ENCODE measurements at regions not wholly inside any gene's neighbourhood (a gene's known extent, or its start where the extent isn't known, plus 50 kb on each side); places are given as distances from the start of the nearest gene placed in this dataset.

- TF ChIP-seq CTCF (IDR thresholded peaks at IDR 0.05) = no peak
These were observed 74.9 kb upstream of the ZFHX3 start for GRCh38 chr16:73122604-73123391.

DNA sequence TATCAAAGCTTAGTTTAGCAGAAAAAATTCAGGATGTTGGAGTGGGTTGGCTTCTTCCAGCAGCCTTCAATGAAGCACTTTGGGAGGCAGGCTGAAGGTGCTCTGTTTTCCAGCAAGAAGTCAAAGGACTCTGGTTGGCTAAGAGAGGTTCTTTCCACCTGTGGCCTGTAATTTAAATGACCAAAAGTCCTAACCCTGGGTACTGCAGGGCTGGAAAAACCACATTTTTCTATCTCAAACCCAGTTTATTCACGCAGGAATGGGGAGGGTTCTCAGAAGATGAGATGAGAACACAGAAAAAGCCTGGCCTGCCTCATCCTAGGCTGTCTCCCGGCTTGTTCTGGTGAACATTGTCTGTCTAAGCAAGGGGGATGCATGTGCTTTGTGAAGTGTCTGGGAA is 68.6 kb upstream of the ZFHX3 start:
- TF ChIP-seq CTCF (IDR thresholded peaks at IDR 0.05) = no peak

DNA sequence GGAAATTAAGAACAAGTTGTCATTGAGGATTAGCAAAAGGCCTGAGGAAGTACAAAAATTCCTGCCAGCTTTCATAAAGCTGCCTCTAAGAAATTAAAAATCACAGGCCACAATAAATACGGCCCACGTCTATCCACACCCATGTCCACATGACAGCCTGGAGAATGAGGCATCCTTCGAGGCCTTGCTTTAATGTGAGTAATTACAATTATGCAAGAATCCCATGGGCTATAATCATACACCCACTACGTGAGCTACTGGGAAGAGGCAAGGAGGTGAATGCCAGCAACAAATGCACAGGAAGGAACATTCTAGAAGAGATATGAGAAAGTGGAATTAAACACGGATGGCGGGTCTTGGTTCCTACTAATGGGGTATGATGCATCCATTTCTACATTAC is 65.4 kb upstream of the ZFHX3 start:
- TF ChIP-seq CTCF (IDR thresholded peaks at IDR 0.05) = no peak

- TF ChIP-seq CTCF (IDR thresholded peaks at IDR 0.05) = no peak
These were observed 60.5 kb upstream of the ZFHX3 start for GRCh38 chr16:73108195-73108963.

- TF ChIP-seq CTCF (IDR thresholded peaks at IDR 0.05) = no peak
These were observed 59.4 kb upstream of the ZFHX3 start for GRCh38 chr16:73107371-73107770.

DNA sequence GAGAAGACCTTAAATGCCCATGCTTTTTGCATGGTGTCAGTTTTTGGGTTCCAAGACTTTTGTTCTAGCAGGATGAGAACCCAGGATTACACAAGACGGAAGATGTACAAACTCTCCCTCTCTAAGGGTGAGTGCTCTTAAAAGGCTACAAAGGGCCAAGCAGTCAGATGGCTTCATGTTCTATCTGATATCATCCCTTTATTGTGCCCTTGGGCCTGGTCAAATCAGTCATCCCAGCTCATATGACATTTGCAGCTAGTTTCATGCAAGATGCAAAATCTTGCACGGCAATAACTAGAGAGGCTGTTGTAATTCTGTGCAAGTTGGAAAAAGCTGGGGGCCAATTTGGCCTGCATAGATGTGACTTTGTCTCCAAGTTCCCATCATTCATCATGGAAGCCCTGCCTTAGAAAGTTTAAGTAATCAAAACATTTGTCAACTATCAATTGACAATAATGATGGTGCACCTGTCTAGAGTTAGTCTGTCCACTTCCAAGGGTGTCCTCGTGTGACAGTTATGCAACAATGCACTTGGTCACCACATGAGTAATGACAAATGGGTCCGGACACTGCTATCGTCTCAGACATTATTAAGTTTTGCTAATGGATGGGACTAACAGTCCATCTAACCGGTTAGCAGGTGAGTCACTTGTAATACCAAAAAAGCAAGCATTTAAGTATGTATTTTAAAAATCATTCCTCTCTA is 58.6 kb upstream of the ZFHX3 start:
- no peak for TF ChIP-seq CTCF (IDR thresholded peaks at IDR 0.05)

DNA sequence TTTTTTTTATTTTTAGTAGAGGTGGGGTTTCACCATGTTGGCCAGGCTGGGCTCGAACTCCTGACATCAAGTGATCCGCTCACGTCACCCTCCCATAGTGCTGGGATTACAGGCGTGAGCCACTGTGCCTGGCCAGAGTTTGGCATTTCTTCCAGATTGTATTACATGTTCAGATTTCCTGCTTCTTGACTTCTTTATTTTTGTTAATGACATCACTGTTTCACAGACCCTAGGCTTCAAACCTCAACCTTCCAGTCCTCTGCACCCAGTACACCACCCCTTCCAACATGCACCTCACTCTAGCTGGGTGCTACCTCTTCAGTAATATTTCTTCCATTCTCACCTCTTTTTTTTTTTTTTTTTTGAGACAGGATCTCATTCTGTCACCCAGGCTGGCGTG is 53.6 kb upstream of the ZFHX3 start:
- no peak for TF ChIP-seq CTCF (IDR thresholded peaks at IDR 0.05)

Data from LNCAP (cell line).